ENCODE measurements at regions not wholly inside any gene's neighbourhood (a gene's known extent, or its start where the extent isn't known, plus 50 kb on each side); places are given as distances from the start of the nearest gene placed in this dataset.
"Not testable (repeated sequence)": the region's sequence is repeated elsewhere in the genome, so short reads cannot be mapped to it uniquely, and the experiment has no call there.

GRCh38 chr3:68676136-68676535, 256.2 kb downstream of the TAFA4 start:
- DNase-seq = no peak

GRCh38 chr3:68667346-68667745, 265.0 kb downstream of the TAFA4 start:
- DNase-seq = no peak

DNA sequence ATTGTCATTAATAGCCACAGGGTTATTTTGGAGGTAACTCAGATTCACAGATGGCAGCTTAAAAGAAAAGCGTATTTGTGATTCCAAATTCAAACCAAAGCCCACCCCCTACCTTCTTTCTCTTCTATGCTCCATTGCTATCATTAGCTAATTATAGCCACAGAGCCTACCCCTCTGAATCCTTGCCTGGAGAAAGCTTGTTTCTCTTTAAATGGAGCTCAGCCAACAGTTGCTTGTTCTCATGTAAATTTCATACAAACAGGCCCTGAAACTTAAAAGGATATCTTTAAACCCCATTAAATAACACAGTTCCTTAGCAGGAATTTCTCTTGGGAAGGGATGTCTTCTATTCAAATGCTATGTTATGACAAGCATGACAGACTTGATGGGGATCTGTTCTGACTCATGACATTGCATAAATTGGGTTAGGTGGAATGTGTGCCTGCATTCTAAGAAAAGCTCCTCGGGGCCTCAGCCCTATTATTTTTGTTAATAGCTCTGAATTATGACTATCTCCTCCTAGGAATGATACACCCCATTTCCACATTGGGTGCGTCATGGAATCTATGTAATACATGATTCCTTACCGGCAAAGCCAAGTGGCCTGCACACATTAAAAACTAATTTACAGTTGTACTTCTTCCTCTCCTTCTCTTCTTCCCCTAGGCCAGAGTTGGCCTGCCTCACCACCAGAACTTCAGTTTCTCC, 265.8 kb downstream of the TAFA4 start:
- DNase-seq = no peak

DNA sequence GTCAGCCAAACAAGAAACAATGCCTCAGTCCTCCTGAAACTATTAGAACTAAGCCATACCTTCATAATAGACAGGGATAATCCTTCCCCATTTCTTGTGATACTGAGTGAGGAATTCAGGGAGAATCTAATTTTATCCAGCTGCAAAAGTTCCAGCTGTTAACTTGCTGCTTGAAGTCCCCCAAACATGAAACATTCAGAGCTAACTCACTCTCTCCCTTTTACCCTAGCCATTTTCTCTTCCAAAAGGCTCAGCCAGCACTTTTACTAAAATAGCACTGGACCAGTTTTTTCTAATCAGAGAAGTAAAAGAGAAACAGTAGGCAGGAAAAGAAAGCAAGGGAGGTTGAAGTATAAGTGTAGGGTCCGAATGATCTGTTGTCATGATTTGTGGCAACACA, 268.1 kb downstream of the TAFA4 start:
- no peak for DNase-seq

GRCh38 chr3:68662176-68662575, 270.2 kb downstream of the TAFA4 start:
- no peak for DNase-seq

- DNase-seq = not testable (repeated sequence)
Measured at GRCh38 chr3:68650657-68651056, 281.7 kb downstream of the TAFA4 start.

DNA sequence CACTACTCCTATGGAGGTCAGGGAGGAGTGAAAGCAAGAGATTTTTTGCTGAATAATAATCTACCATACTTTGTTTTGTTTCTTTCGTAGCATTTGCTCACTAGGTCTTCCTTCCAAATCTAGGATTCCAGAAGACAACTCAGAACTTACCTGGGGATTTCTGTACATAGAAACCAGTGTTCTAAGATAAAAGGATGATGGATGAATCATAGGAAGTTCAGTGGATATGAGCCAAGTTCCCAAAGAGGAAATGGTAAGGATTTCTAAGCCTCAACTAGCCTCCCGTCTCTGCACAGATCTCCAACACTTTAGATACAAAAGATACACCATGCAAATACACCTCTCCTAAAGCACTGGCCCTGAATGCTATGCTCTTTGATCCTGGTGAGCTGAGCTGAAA, 283.9 kb downstream of the TAFA4 start:
- no peak for DNase-seq

DNA sequence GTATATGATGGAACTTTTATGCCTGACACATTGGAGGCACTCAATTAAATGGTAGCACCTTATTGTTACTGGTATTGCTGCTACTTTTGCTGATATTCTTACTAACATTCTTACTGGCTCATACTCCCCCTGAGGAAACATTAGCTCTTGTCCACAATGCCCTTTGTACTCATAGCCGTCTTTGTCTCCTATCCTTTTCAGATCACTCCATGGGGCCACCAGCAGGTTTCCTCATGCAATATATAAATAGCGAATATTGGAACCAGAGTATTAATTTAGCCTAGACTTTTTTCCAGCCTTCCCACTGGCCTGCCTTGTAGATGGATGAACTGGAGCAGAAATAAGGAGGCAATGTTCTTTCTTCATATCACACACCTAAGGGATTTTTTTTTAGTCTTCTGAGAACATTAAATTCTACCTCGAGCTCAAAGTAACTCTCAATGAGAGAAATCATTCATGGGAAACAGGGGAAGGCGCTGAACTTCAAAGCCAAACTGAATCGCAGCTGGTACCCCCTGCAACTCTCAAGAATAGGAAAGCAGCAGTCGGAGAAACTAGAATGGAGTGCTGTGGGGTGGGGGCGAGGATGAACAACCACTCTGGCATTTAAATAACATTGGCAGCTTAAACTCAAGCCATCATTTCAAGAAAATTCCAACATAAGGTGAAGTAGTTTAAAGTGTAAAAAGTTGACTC, 300.3 kb downstream of the TAFA4 start:
- DNase-seq = no peak

DNA sequence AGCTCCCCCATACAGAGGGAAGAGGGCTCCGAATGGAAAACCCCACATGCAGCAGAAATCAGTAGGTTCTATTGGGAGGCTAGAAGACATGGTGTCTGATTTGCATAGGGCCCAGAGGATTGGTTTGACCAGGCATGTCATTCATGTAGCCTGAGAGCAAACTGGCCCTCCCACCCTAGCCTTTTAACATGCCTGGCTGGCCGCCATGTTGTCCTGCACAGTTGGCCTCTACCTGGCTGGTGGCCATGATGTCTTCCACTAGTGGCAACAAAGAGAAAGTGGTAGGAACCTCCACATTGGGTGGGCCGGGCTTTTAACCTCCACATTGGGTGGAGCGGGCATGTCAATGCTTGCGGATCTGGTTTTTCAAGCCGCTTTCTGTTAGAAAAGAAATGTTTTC, 312.1 kb downstream of the TAFA4 start:
- no peak for DNase-seq

DNA sequence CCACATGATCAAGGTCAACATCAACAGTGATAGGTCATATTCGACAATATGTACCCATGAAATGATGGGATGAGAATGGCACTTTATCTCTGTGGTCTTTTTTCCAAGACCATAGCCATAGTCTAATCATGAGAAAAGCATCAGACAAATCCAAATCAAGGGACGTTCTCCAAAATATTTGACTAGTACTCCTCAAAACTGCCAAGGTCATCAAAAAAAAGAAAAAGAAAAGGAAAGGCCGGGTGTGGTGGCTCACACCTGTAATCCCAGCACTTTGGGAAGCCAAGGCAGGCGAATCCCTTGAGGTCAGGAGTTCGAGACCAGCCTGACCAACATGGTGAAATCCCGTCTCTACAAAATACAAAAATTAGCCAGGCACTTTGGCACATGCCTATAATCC, 318.3 kb downstream of the TAFA4 start:
- no peak for DNase-seq

GRCh38 chr3:68571321-68571720, 361.0 kb downstream of the TAFA4 start:
- no peak for DNase-seq

DNA sequence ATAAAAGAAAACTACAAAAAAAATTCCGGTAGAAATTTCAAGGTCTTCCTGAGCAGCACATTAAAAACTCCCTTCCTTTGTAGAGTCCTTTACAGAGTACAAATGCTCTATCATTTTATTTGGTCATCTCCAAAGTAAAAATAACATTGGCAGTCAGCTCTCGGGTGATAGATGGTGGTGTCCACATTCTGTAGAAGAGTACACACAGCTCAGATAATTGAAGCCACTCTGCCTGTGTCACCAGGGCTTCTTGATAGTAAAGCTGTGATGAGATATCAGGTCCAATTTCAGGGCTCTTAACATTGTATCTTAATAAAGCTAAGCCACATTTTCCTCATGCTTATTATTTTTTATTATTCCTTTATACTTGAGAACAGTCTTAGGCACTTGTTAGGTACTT, 371.6 kb downstream of the TAFA4 start:
- DNase-seq = no peak

- DNase-seq = no peak
Measured at GRCh38 chr3:68535782-68536181, 396.6 kb downstream of the TAFA4 start.

DNA sequence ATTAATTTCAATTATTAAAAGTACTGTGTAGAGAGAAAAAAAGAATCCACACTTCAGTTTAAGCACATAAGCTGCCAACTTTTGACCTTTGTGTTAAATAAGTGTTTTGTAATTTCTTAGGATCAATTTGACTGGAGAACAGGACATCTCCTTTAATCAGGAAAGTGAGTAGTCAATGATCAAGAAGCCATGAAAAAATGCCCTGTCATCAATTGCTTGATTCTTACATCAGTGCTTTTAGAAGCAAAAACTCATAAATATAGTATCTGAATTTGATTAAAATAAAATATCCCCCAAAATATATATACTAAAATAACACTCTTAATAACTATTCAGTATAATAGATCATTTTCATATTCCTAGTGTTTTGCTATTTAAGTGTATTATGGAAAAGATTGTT, 409.0 kb downstream of the TAFA4 start:
- no peak for DNase-seq

DNA sequence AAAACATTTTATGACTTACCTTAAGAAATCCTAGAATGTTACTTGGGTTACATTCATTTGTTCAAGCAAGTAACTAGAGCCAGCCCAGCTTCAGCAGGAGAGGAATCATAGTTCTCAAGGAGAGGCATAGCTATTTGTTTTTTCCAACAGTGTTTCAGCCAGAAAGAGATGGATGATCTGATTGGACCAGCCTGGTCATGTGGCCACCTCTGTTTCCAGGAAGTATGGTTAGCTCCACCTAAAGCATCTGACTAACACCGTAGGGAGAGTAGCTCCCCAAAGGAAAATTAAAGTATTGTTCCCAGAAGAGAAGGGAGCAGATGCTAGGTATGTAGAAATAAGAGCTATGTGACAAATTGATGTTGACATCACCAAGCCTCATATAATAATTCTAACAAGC, 417.1 kb downstream of the TAFA4 start:
- DNase-seq = no peak

- DNase-seq = no peak
Measured at GRCh38 chr3:68504201-68504600, 428.1 kb downstream of the TAFA4 start.

DNA sequence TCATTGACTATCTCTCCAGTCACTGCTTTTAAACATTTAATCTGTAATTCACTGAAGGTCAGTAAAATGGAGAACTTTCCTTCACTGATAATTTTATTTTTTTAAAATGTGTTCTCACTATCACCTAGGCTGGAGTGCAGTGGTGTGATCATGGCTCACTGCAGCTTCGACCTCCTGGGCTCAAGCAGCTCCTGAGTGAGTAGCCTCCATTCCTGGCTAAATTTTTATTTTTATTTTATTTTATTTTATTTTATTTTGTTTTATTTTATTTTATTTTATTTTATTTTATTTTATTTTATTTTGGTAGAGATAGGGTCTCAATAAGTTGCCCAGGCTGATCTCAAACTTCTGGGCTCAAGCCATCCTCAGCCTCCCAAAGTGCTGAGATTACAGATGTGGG, 446.5 kb downstream of the TAFA4 start:
- not testable (repeated sequence) for DNase-seq

- DNase-seq = no peak
Measured at GRCh38 chr3:68485051-68485450, 447.3 kb downstream of the TAFA4 start.

- no peak for DNase-seq
Measured at GRCh38 chr3:68483601-68484000, 448.7 kb downstream of the TAFA4 start.

DNA sequence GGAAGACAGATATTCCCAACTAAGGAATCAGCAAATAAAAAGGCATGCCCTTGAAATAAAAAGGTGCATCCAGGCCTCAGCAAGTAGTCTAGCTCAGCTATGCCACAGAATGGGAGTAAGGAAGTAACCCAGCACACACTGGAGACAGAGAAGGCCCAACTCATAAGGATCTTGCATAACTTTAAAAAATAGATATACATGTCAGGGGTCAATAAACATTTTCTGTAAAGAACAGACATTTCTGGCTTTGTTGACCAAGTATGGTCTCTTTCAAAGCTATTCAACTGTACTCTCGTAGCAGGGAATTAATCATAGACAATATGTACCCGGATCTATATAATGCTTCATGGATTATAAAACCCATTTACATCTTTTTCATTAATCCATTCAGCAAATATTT, 449.3 kb downstream of the TAFA4 start:
- DNase-seq = no peak

- DNase-seq = no peak
Measured at GRCh38 chr3:68482565-68482964, 449.8 kb downstream of the TAFA4 start.

- DNase-seq = no peak
Measured at GRCh38 chr3:68479779-68480178, 452.6 kb downstream of the TAFA4 start.

DNA sequence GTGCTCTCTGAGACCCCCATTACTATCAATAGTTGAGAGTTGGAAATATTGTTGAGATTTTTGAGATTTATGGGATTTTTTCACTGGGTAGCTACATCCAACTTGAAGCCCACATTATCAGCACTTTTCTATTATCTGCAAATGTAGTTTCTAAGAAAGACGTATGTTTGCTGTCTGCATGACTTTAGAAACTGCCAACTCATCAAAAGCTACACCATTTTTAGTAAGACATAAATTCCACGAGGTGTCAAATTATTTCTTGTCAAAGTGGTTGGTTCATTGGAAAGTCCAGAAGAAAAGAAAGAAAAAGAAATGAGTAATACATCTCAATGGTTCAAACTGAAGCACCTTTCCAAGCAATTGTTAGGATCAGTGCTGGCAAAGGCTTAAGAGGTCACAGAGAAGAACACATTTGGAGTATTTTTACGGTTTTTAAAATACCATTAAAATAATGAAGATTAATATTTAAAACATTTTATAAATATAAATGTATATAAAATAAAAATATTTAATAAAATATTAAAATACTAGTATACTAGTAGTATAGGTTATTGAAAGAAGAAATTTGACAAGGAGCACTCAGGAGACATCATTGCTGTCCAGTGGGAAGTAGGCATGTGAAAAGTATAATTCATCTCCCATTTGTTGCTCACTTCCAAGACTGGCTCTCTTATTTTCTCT, 463.5 kb downstream of the TAFA4 start:
- DNase-seq = no peak

DNA sequence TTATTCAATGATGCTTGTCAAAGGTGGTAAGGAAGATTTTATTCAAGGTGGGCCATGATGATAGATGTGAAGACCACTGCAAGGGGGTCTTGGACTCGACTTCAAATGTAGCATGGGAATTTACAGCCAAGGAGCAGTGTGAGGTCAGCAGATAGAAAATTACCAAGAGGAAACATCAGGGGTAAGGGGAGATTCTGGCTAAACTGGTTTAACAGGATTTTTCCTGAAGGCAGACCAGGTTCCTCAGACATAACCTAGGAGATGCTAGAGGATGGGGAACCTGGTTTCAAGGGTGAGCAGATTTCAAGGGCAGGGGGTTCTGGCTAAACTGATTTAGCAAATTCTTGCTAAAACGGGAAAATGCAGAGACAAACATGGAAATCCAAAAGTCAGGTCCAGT, 464.9 kb downstream of the TAFA4 start:
- DNase-seq = no peak

Data from stimulated activated CD4-positive, alpha-beta T cell treated with anti-CD3 and anti-CD28 coated beads, Interleukin-2, amount 100 ng/mL, for 48 hours (primary cell).